Right lobe of liver (tissue), 4 donors: ENCODE measurements at regions not wholly inside any gene's neighbourhood (a gene's known extent, or its start where the extent isn't known, plus 50 kb on each side); places are given as distances from the start of the nearest gene placed in this dataset.

Experiments
- POLR2A ChIP-seq: fragments of 450-650 bp; IDR thresholded peaks from one replicate; pipeline ENCODE4 v1.6.1; 2017; ENCODE audit warnings: antibody characterized with exemption, mild to moderate bottlenecking
- TF ChIP-seq, protein P1 (sequence below), 4 donors: fragments of 200-600 bp in 3 of 4; fragments of 450-650 bp in 1 of 4; IDR thresholded peaks; one replicate each; pipeline versions ENCODE4 v1.5.1 to v1.8.0; 2016 to 2022; ENCODE audit warnings: antibody characterized with exemption in 4 of 4, mild to moderate bottlenecking in 2 of 4
- donor health status: DM: no; HTN: no; CAD: no.
- donor health status: DM: no; HTN: no; CAD: no.
- donor health status: DM: no; HTN: yes; CAD: no.

DNA sequence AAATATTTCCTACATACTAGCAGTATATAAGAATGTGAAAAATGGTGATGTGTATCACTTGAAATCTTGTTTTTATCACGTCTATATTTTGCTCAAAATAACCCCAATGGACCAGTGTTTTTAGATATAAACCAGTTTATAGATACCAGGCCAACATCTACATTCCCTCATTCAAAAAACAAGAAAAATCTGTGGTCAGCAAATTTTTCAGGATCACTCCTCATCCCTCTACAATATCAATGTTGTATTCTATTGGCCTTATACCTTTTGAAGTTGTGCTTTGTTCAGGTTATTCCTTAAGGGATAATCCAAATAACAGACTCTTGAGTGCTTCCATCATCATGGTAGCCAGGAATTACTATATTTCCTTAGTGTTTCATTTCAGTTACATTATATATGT is 332.9 kb upstream of the ARRDC4 start:
- TF ChIP-seq POLR2A = no peak
- TF ChIP-seq, protein P1, sequence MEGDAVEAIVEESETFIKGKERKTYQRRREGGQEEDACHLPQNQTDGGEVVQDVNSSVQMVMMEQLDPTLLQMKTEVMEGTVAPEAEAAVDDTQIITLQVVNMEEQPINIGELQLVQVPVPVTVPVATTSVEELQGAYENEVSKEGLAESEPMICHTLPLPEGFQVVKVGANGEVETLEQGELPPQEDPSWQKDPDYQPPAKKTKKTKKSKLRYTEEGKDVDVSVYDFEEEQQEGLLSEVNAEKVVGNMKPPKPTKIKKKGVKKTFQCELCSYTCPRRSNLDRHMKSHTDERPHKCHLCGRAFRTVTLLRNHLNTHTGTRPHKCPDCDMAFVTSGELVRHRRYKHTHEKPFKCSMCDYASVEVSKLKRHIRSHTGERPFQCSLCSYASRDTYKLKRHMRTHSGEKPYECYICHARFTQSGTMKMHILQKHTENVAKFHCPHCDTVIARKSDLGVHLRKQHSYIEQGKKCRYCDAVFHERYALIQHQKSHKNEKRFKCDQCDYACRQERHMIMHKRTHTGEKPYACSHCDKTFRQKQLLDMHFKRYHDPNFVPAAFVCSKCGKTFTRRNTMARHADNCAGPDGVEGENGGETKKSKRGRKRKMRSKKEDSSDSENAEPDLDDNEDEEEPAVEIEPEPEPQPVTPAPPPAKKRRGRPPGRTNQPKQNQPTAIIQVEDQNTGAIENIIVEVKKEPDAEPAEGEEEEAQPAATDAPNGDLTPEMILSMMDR (IDR thresholded peaks at IDR 0.05) = no peak
